WERI-Rb-1 (cell line): ENCODE measurements at regions not wholly inside any gene's neighbourhood (a gene's known extent, or its start where the extent isn't known, plus 50 kb on each side); places are given as distances from the start of the nearest gene placed in this dataset.

Source experiments
- DNase-seq: peaks from one replicate; pipeline ENCODE4 v3.0.0-alpha.2; 2020
- H3K27ac ChIP-seq: fragments of 250-450 bp; sonication (Bioruptor Pico); 2 replicates; pipeline ENCODE4 v1.5.1; 2020; ENCODE audit warnings: mild to moderate bottlenecking, moderate library complexity
- H3K27me3 ChIP-seq: fragments of 250-450 bp; sonication (Bioruptor Pico); 2 replicates; pipeline ENCODE4 v1.5.1; 2021; ENCODE audit warnings: mild to moderate bottlenecking, low read depth, moderate library complexity; ENCODE audit not compliant: insufficient read depth, severe bottlenecking
- H3K36me3 ChIP-seq: fragments of 250-450 bp; sonication (Bioruptor Pico); 2 replicates; pipeline ENCODE4 v1.5.1; 2020; ENCODE audit warnings: mild to moderate bottlenecking, moderate library complexity
- H3K4me3 ChIP-seq: 2 replicates; pipeline ENCODE4 v1.5.1; 2011; ENCODE audit warnings: low read depth, mild to moderate bottlenecking, control low read depth, low read length
- H3K9me3 ChIP-seq: fragments of 250-450 bp; sonication (Bioruptor Pico); 2 replicates; pipeline ENCODE4 v1.5.1; 2021; ENCODE audit warnings: mild to moderate bottlenecking, moderate library complexity; ENCODE audit not compliant: severe bottlenecking
- TF ChIP-seq, protein P1 (sequence below): IDR thresholded peaks from 2 replicates; pipeline ENCODE4 v1.5.1; 2011; ENCODE audit warnings: low read depth, mild to moderate bottlenecking, control low read depth, inconsistent platforms, low read length

DNA sequence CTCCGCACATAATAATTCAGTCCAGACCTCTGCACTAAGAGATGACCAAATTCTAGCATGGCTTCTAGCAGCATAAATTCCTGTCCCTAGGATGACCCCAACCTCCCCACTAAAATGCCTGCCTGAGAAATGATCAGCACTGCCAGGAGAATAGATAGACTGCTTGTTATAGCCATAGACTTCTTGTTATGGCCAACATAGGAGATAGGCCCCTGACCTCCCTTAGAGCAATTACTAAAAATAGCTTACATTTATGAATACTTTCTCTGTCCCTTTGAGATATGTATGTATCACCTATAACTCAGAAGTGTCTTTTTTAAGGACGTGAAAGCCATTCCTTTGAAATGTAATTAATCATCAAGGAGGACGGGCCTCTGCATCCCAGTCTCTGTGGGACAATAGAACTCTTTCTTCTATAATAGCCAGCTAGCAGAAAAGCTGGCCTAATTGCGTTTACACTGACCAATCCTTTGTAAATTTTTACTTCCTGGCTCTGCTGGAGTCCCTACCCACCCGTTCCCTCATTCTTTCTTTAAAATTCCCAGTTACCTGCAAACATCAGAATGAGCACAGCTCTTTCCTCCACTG lies 1002.7 kb downstream of the CDH18 start:
- Histone ChIP-seq H3K27ac (no peak overlapping the region), H3K36me3 (no peaks in the 10 kb centered on the region), H3K4me3 (no peak overlapping the region), H3K9me3 (no peaks in the 10 kb centered on the region), H3K27me3 (no peaks in the 10 kb centered on the region)
- no peak for DNase-seq
- TF ChIP-seq, protein P1, sequence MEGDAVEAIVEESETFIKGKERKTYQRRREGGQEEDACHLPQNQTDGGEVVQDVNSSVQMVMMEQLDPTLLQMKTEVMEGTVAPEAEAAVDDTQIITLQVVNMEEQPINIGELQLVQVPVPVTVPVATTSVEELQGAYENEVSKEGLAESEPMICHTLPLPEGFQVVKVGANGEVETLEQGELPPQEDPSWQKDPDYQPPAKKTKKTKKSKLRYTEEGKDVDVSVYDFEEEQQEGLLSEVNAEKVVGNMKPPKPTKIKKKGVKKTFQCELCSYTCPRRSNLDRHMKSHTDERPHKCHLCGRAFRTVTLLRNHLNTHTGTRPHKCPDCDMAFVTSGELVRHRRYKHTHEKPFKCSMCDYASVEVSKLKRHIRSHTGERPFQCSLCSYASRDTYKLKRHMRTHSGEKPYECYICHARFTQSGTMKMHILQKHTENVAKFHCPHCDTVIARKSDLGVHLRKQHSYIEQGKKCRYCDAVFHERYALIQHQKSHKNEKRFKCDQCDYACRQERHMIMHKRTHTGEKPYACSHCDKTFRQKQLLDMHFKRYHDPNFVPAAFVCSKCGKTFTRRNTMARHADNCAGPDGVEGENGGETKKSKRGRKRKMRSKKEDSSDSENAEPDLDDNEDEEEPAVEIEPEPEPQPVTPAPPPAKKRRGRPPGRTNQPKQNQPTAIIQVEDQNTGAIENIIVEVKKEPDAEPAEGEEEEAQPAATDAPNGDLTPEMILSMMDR = no peak

- TF ChIP-seq, protein P1 = no peak
- no peaks in the 10 kb centered on the region for H3K36me3 ChIP-seq
- no peak overlapping the region for H3K4me3 ChIP-seq
- no peak overlapping the region for H3K27ac ChIP-seq
- H3K27me3 ChIP-seq = no peaks in the 10 kb centered on the region
- H3K9me3 ChIP-seq = no peaks in the 10 kb centered on the region
- peak; percentile 17 for DNase-seq
Observed at GRCh38 chr5:18987101-18987500, 1000.9 kb downstream of the CDH18 start.

DNA sequence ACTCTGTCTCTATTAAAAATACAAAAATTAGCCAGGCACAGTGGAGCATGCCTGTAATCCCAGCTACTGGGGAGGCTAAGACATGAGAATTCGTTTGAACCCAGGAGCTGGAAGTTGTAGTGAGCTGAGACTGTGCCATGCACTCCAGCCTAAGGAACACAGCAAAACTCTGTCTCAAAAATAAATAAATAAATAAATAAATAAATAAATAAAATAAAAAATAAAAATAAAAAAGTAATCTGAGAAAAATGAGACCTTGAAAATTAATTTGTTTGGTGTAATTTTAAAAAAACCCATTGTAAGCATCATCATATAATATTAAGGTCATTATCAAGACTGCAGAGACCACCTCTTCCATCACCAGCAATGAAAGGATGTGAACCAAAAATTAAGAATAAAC lies 997.1 kb downstream of the CDH18 start:
- no peak overlapping the region for H3K27ac ChIP-seq
- TF ChIP-seq, protein P1 = no peak
- DNase-seq = no peak
- no peaks in the 10 kb centered on the region for H3K36me3 ChIP-seq
- H3K9me3 ChIP-seq = no peaks in the 10 kb centered on the region
- H3K4me3 ChIP-seq = no peak overlapping the region
- no peaks in the 10 kb centered on the region for H3K27me3 ChIP-seq

DNA sequence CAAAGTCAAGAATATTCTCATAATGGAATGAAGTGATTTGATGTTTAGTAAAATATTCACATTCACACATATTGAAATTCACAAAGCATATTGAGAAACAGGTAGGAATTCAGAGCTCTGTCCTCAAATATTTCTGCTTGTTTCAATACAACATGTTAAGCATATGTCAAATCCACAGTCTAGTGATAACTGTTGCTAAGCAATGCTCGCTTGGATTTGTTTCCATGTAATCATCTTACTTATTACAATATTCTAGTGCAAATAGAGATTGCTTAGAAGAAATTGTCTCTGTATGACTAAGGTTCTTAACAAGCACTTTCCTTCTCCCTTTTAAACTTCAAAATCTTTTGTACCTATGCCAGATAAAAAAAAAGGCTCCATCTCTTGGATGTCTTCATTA lies 995.7 kb downstream of the CDH18 start:
- H3K9me3 ChIP-seq = no peaks in the 10 kb centered on the region
- DNase-seq = no peak
- no peaks in the 10 kb centered on the region for H3K36me3 ChIP-seq
- no peak overlapping the region for H3K4me3 ChIP-seq
- TF ChIP-seq, protein P1 = no peak
- no peaks in the 10 kb centered on the region for H3K27me3 ChIP-seq
- H3K27ac ChIP-seq = no peak overlapping the region

GRCh38 chr5:18999478-18999877 lies 988.5 kb downstream of the CDH18 start:
- TF ChIP-seq, protein P1 = no peak
- H3K27me3 ChIP-seq = no peaks in the 10 kb centered on the region
- H3K27ac ChIP-seq = peak overlapping the region; percentile 82
- no peak overlapping the region for H3K4me3 ChIP-seq
- DNase-seq = no peak
- H3K36me3 ChIP-seq = no peaks in the 10 kb centered on the region
- H3K9me3 ChIP-seq = no peaks in the 10 kb centered on the region

- TF ChIP-seq, protein P1 = no peak
- peak; percentile 62 for DNase-seq
- H3K4me3 ChIP-seq = peak overlapping the region; percentile 7; the same call in 1 of the 2 replicates
- no peaks in the 10 kb centered on the region for H3K27me3 ChIP-seq
- H3K27ac ChIP-seq = peak overlapping the region; percentile 82
- no peaks in the 10 kb centered on the region for H3K9me3 ChIP-seq
- H3K36me3 ChIP-seq = no peaks in the 10 kb centered on the region
Observed at GRCh38 chr5:19001054-19001453, 986.9 kb downstream of the CDH18 start.
